Osteoblast (primary cell): ENCODE measurements at regions not wholly inside any gene's neighbourhood (a gene's known extent, or its start where the extent isn't known, plus 50 kb on each side); places are given as distances from the start of the nearest gene placed in this dataset.
"Not testable (repeated sequence)": the region's sequence is repeated elsewhere in the genome, so short reads cannot be mapped to it uniquely, and the experiment has no call there.

Source experiments
- DNase-seq: peaks from one replicate; pipeline ENCODE4 v3.0.0; 2011; ENCODE audit warnings: low spot score, mixed read lengths; ENCODE audit not compliant: insufficient read length; ENCODE audit errors: missing footprints
- H2AFZ ChIP-seq: 2 replicates; pipeline ENCODE4 v1.6.0; 2011; ENCODE audit warnings: mild to moderate bottlenecking, low read length
- H3K27ac ChIP-seq: 2 replicates; pipeline ENCODE4 v1.5.1; 2011; ENCODE audit warnings: mild to moderate bottlenecking, low read depth, low read length, moderate library complexity
- H3K27me3 ChIP-seq: 2 replicates; pipeline ENCODE4 v1.6.0; 2012; ENCODE audit warnings: mild to moderate bottlenecking, control low read depth, inconsistent platforms, low read length, moderate library complexity; ENCODE audit not compliant: insufficient read depth
- H3K36me3 ChIP-seq: 2 replicates; pipeline ENCODE4 v1.5.1; 2011; ENCODE audit warnings: mild to moderate bottlenecking, low read length, control low read depth, moderate library complexity; ENCODE audit not compliant: insufficient read depth
- H3K4me1 ChIP-seq: 2 replicates; pipeline ENCODE4 v1.5.1; 2011; ENCODE audit warnings: mild to moderate bottlenecking, low read length, control low read depth, moderate library complexity; ENCODE audit not compliant: insufficient read depth
- H3K4me2 ChIP-seq: 2 replicates; pipeline ENCODE4 v1.6.0; 2011; ENCODE audit warnings: mild to moderate bottlenecking, low read length; ENCODE audit not compliant: insufficient read depth
- H3K4me3 ChIP-seq: fragments of 200-600 bp; sonication (generic); 3 replicates; pipeline ENCODE4 v1.5.1; 2012; ENCODE audit warnings: mild to moderate bottlenecking, low read length, inconsistent platforms; ENCODE audit not compliant: insufficient read depth
- H3K79me2 ChIP-seq: 2 replicates; pipeline ENCODE4 v1.6.0; 2012; ENCODE audit warnings: mild to moderate bottlenecking, low read length, control low read depth, inconsistent platforms; ENCODE audit not compliant: insufficient read depth
- H3K9me3 ChIP-seq: 2 replicates; pipeline ENCODE4 v1.5.1; 2011; ENCODE audit warnings: low read depth, low read length, control low read depth
- H4K20me1 ChIP-seq: 2 replicates; pipeline ENCODE4 v1.6.0; 2012; ENCODE audit warnings: mild to moderate bottlenecking, low read length, control low read depth; ENCODE audit not compliant: insufficient read depth
- CTCF ChIP-seq: IDR thresholded peaks from 2 replicates; pipeline ENCODE4 v1.5.1; 2011; ENCODE audit warnings: mild to moderate bottlenecking, low read depth, low read length, moderate library complexity; ENCODE audit errors: extremely low read depth

- H3K36me3 ChIP-seq: no peaks in the 10 kb centered on the region
- H3K4me2 ChIP-seq: no peak overlapping the region
- H4K20me1 ChIP-seq: no peaks in the 10 kb centered on the region
- no peak overlapping the region for H2AFZ ChIP-seq
- no peak overlapping the region for H3K27ac ChIP-seq
- no peaks in the 10 kb centered on the region for H3K4me1 ChIP-seq
- H3K79me2 ChIP-seq: no peaks in the 10 kb centered on the region
- no peak overlapping the region for H3K4me3 ChIP-seq
- no peak for TF ChIP-seq CTCF
- H3K9me3 ChIP-seq: no peaks in the 10 kb centered on the region
- DNase-seq: no peak
- no peaks in the 10 kb centered on the region for H3K27me3 ChIP-seq
Observed at GRCh38 chr15:20659265-20659664, 117.7 kb upstream of the GOLGA6L6 start.

GRCh38 chr15:20658024-20658423, 116.4 kb upstream of the GOLGA6L6 start:
- Histone ChIP-seq H3K9me3 (no peaks in the 10 kb centered on the region), H3K4me3 (no peak overlapping the region), H3K27me3 (no peaks in the 10 kb centered on the region), H3K79me2 (no peaks in the 10 kb centered on the region), H3K4me1 (no peaks in the 10 kb centered on the region), H4K20me1 (no peaks in the 10 kb centered on the region), H3K36me3 (no peaks in the 10 kb centered on the region), H2AFZ (no peak overlapping the region), H3K27ac (no peak overlapping the region), H3K4me2 (no peak overlapping the region)
- TF ChIP-seq CTCF: no peak
- DNase-seq: no peak

- peak; percentile 77 for DNase-seq
- Histone ChIP-seq H3K27ac (no peak overlapping the region), H3K9me3 (no peaks in the 10 kb centered on the region), H3K79me2 (no peaks in the 10 kb centered on the region), H4K20me1 (no peaks in the 10 kb centered on the region), H3K27me3 (no peaks in the 10 kb centered on the region), H2AFZ (no peak overlapping the region), H3K4me3 (no peak overlapping the region), H3K36me3 (no peaks in the 10 kb centered on the region), H3K4me2 (no peak overlapping the region), H3K4me1 (no peaks in the 10 kb centered on the region)
- no peak for TF ChIP-seq CTCF
Observed at GRCh38 chr15:20657084-20657483, 115.5 kb upstream of the GOLGA6L6 start.

GRCh38 chr15:20652914-20653313, 111.3 kb upstream of the GOLGA6L6 start:
- H3K4me2 ChIP-seq: no peak overlapping the region
- no peaks in the 10 kb centered on the region for H3K27me3 ChIP-seq
- no peaks in the 10 kb centered on the region for H4K20me1 ChIP-seq
- H3K9me3 ChIP-seq: no peaks in the 10 kb centered on the region
- H3K79me2 ChIP-seq: no peaks in the 10 kb centered on the region
- DNase-seq: no peak
- H3K27ac ChIP-seq: no peak overlapping the region
- H3K36me3 ChIP-seq: no peaks in the 10 kb centered on the region
- no peak for TF ChIP-seq CTCF
- H3K4me3 ChIP-seq: no peak overlapping the region
- no peak overlapping the region for H2AFZ ChIP-seq
- H3K4me1 ChIP-seq: no peaks in the 10 kb centered on the region

- not testable (repeated sequence) for H4K20me1 ChIP-seq, H3K4me1 ChIP-seq
Observed at GRCh38 chr15:20648402-20648975, 106.9 kb upstream of the GOLGA6L6 start.

More at GRCh38 chr15:20648402-20648975, 106.9 kb upstream of the GOLGA6L6 start:
- not testable (repeated sequence) for H3K79me2 ChIP-seq, H3K9me3 ChIP-seq, H2AFZ ChIP-seq, H3K27ac ChIP-seq, H3K4me3 ChIP-seq, H3K4me2 ChIP-seq, DNase-seq, H3K27me3 ChIP-seq, H3K36me3 ChIP-seq
